ENCODE measurements at regions not wholly inside any gene's neighbourhood (a gene's known extent, or its start where the extent isn't known, plus 50 kb on each side); places are given as distances from the start of the nearest gene placed in this dataset.
"Not testable (repeated sequence)": the region's sequence is repeated elsewhere in the genome, so short reads cannot be mapped to it uniquely, and the experiment has no call there.

DNA sequence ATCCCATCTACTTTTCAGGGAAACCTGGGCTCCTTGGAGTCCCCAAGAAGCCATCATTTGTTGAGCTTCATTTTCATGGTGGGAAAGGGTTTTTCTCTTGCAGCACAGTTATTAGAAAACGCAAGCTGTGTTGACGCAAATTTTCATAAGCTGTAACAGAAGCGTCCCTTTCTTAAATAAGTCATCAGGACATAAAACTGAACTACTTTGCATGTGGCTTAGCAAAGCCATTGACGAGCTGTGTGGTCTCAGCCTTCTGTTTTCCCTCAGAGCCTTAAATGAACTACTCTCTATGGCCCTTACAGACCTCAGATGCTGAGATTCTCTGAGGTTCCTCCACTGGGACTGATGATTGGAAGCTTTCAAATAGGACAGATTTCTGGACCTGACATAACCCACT, 85.1 kb downstream of the ARL4C start:
- no peak for DNase-seq (ENCODE audit: low spot score)
- intact Hi-C loops (cut with DNase I): no loop called here

- DNase-seq (ENCODE audit: low spot score): no peak
- intact Hi-C loops (cut with DNase I): no loop called here
Measured at GRCh38 chr2:234410526-234410925, 86.4 kb downstream of the ARL4C start.

GRCh38 chr2:234409590-234409989, 87.3 kb downstream of the ARL4C start:
- intact Hi-C loops (cut with DNase I): no loop called here
- no peak for DNase-seq (ENCODE audit: low spot score)

- no peak for DNase-seq (ENCODE audit: low spot score)
- intact Hi-C loops (cut with DNase I): no loop called here
Measured at GRCh38 chr2:234406085-234406484, 90.8 kb downstream of the ARL4C start.

DNA sequence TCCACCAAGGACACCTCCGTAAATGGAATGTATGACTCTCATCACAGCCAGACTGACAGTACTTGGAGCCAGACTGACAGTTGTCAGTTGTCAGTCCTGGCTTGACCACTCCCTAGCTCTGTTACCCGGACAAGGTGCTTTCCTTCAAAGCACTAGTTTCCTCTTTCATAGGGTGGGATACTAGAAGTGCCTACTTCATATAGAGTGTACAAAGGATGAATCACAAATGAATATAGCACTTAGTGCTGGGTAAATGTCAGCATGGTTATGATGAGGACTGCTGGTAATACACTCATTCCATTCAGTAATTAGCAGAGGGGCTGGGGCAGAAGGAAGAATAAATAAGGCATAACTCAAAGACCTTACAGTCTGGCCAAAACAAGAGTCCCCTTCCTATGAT, 91.4 kb downstream of the ARL4C start:
- DNase-seq (ENCODE audit: low spot score): no peak

DNA sequence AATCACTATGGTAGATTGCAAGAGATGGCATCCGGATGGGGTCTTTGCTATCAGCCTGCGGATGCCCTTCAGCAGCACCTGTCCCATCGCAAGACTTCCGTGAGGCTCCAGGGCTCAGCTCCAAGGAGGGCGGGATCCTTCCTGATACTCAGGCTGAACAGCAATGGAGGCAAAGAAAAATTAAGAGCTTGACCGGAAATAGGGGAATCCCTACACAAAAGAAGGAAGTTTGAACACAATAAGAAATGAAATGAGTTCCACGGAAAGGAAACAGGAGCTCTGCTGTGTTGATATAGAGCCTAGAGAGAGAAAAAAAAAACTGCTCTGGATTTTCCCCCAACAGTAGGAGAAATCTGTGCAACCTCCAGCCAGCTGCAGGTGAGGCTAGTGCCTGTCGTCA, 91.9 kb downstream of the ARL4C start:
- no peak for DNase-seq (ENCODE audit: low spot score)
- intact Hi-C loops (cut with DNase I): no loop called here

More for the DNA sequence above, 91.4 kb downstream of the ARL4C start:
- intact Hi-C loops (cut with DNase I): no loop called here

DNA sequence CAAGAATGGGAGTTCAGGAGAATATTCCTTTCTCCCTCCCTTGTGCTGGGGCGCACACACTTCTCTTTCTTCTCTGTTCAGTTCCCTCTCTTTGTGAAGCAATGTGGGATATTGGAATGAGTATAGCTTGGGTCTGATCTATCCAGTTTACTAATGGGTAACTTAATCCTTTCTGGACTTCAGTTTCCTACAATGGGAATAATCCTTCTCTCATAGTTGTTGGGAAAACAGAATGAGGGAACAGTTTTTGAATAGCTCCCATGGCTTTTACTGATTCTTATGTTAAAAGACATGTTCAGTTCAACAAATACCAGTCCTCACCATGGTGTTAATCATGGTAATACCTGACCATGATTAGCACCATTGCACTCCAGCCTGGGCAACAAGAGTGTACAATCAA, 93.1 kb downstream of the ARL4C start:
- intact Hi-C loops (cut with DNase I): no loop called here
- no peak for DNase-seq (ENCODE audit: low spot score)

- intact Hi-C loops (cut with DNase I): no loop called here
- DNase-seq (ENCODE audit: low spot score): no peak
Measured at GRCh38 chr2:234403074-234403473, 93.8 kb downstream of the ARL4C start.

GRCh38 chr2:234401426-234401825, 95.5 kb downstream of the ARL4C start:
- no peak for DNase-seq (ENCODE audit: low spot score)
- intact Hi-C loops (cut with DNase I): no loop called here

- intact Hi-C loops (cut with DNase I): no loop called here
- no peak for DNase-seq (ENCODE audit: low spot score)
Measured at GRCh38 chr2:234399451-234400246, 97.2 kb downstream of the ARL4C start.

DNA sequence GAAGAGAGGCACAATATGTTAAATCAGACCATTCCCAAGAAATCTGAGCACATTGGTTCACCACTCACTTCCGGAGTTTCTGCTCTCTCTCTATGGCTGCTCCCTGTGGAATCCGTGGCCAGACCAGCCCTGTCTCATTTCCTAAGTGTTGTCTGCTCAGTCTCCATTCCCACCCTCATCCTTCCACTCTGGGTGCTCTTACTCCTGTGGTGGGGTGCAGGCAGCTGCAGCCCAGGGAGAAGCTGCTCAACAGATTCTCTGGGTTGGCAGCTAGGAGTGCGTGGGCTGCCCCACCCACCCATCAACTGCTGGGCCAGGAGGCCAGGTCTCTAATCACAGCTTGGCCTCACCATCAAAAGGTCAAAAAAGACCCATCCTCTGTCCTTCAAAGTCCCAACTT, 98.3 kb downstream of the ARL4C start:
- intact Hi-C loops (cut with DNase I): no loop called here

DNA sequence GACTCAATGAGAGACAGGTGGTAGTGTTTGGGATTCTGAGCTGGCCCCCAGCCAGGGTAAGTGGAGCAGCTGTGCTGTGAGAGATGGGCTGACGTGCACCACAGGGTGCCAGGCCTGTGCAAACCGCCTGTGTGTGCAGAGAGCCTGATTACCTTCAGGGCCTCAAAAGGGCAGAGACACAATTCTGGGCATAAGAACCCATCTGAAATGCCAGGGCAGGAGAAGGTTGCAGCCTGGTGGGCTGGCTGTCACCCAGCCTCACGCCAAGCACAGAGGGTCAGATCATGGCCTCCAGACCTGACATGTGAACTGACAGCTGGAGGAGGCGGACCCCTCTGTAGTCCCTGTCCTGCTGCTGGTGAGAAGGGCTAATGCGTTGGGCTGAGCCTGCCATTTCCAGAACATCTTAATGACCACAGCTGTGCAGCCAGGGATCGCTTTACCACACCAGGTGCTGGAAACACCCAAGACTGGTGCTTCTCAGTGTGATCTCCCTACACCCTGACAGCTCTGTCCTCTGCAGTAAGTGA, 100.9 kb downstream of the ARL4C start:
- DNase-seq (ENCODE audit: low spot score): no peak
- intact Hi-C loops (cut with DNase I): no loop called here

More for the DNA sequence above, 98.3 kb downstream of the ARL4C start:
- no peak for DNase-seq (ENCODE audit: low spot score)

GRCh38 chr2:234394450-234394849, 102.4 kb downstream of the ARL4C start:
- intact Hi-C loops (cut with DNase I): no loop called here
- DNase-seq (ENCODE audit: low spot score): no peak

GRCh38 chr2:234393354-234393753, 103.5 kb downstream of the ARL4C start:
- intact Hi-C loops (cut with DNase I): no loop called here
- DNase-seq (ENCODE audit: low spot score): no peak

GRCh38 chr2:234392041-234392615, 104.8 kb downstream of the ARL4C start:
- no peak for DNase-seq (ENCODE audit: low spot score)
- intact Hi-C loops (cut with DNase I): no loop called here

GRCh38 chr2:234391625-234392024, 105.3 kb downstream of the ARL4C start:
- DNase-seq (ENCODE audit: low spot score): no peak
- intact Hi-C loops (cut with DNase I): no loop called here

DNA sequence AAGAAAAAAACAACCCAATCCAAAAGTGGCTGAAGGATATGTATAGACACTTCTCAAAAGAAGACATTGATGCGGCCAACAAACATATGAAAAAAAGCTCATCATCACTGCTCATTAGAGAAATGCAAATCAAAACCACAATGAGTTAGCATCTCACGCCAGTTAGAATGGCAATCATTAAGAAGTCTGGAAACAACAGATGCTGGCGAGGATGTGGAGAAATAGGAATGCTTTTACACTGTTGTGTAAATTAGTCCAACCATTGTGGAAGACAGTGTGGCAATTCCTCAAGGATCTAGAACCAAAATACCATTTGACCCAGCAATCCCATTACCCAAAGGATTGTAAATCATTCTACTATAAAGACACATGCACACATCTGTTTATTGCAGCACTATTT, 107.2 kb downstream of the ARL4C start:
- DNase-seq (ENCODE audit: low spot score); intact Hi-C loops (cut with DNase I): not testable (repeated sequence)

DNA sequence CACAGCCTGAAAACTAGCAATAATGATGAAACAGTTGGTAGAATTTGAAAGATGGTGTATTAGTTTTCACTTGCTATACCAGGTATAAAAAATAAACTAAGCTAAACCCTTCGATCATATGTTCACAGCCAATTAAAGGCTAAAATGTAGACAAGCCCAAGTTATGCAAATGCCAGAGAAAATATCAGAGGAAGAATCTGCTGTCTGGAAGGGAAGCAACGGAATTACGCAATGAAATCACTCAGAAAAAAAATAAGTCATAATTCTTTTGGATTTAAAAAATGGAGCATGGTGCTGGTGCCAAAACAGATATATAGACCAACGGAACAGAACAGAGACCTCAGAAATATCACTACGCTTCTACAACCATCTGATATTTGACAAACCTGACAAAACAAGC, 108.3 kb downstream of the ARL4C start:
- intact Hi-C loops (cut with DNase I): no loop called here
- no peak for DNase-seq (ENCODE audit: low spot score)

- intact Hi-C loops (cut with DNase I): no loop called here
- DNase-seq (ENCODE audit: low spot score): no peak
Measured at GRCh38 chr2:234386971-234387370, 109.9 kb downstream of the ARL4C start.

DNA sequence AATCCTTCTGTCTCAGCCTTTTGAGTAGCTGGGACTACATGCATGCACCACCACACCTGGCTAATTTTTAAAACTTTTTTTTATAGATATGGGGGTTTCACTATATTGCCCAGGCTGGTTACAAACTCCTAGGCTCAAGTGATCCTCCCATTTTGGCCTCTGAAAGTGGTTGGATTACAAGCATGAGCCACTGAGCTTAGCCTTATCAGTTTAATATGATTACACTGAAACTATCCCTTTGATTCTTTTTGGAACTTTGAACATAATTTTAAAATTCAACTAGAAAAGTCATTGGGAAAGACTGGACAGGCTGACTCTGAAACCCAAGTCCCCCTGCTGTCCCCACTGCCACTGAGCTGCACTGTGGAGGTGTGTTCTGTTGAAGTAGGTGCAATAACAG, 114.8 kb downstream of the ARL4C start:
- no peak for DNase-seq (ENCODE audit: low spot score)
- intact Hi-C loops (cut with DNase I): no loop called here

DNA sequence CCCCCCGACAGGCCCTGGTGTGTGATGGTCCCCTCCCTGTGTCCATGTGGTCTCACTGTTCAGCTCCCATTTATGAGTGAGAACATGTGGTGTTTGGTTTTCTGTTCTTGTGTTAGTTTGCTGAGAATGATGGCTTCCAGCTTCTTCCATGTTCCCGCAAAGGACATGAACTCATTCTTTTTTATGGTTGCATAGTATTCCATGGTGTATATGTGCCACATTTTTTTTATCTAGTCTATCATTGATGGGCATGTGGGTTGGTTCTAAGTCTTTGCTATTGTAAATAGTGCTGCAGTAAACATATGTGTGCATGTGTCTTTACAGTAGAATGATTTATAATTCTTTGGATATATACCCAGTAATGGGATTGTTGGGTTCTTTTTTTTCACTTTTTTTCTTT, 117.9 kb downstream of the ARL4C start:
- intact Hi-C loops (cut with DNase I); DNase-seq (ENCODE audit: low spot score): not testable (repeated sequence)

All from cardiac septum (tissue), 1 donor.